IMR-90 (cell line): ENCODE measurements at regions not wholly inside any gene's neighbourhood (a gene's known extent, or its start where the extent isn't known, plus 50 kb on each side); places are given as distances from the start of the nearest gene placed in this dataset.

ENCODE experiments used
- ATAC-seq: fragments of 200-7000 bp; cut with Tn5 transposase; 2 replicates; pipeline ENCODE4 v1.9.1; 2020; ENCODE audit warnings: low read depth, mild to moderate bottlenecking, moderate library complexity
- BruUV-seq: library from RNA; stranded (reverse); fragments of 400-500 nt; replicated peaks from 2 replicates; lab custom pipeline; 2021; lab: Mats Ljungman, UMichigan
- CTCF ChIA-PET: fragments of 300-600 bp; formaldehyde crosslinking; extraction: SDS; loops from one replicate; lab custom pipeline; 2021; ENCODE audit warnings: antibody characterized with exemption; lab: Yijun Ruan, JAX
- POLR2A ChIA-PET: fragments of 300-600 bp; sonication (Branson Sonifier 250); formaldehyde crosslinking; loops from one replicate; lab custom pipeline; 2022; ENCODE audit warnings: antibody characterized with exemption; ENCODE audit not compliant: unreplicated experiment; lab: Charles Lee
- DNase-seq: peaks from one replicate; pipeline ENCODE4 v3.0.0; 2013
- H2AFZ ChIP-seq: replicated peaks from 2 replicates; pipeline ENCODE3; 2013; ENCODE audit warnings: low read length, mild to moderate bottlenecking; ENCODE audit not compliant: poor library complexity
- H2AK5ac ChIP-seq: 2 replicates; pipeline ENCODE4 v1.6.1; 2013; ENCODE audit warnings: low read depth, low read length, inconsistent platforms
- H2AK9ac ChIP-seq: replicated peaks from 2 replicates; pipeline ENCODE3; 2013; ENCODE audit warnings: mild to moderate bottlenecking, low read depth, low read length, moderate library complexity; ENCODE audit not compliant: poor library complexity
- H2BK120ac ChIP-seq: 2 replicates; pipeline ENCODE4 v1.6.1; 2013; ENCODE audit warnings: low read depth, low read length, inconsistent platforms
- H2BK15ac ChIP-seq: 3 replicates; pipeline ENCODE4 v1.6.1; 2013; ENCODE audit warnings: low read depth, low read length, inconsistent platforms
- H2BK20ac ChIP-seq: 2 replicates; pipeline ENCODE4 v1.6.1; 2013; ENCODE audit warnings: low read depth, mild to moderate bottlenecking, inconsistent platforms, low read length, moderate library complexity
- H2BK5ac ChIP-seq: 2 replicates; pipeline ENCODE4 v1.6.1; 2013; ENCODE audit warnings: mild to moderate bottlenecking, low read depth, low read length, inconsistent platforms; ENCODE audit not compliant: poor library complexity, severe bottlenecking
- H3K14ac ChIP-seq: replicated peaks from 2 replicates; pipeline ENCODE4 v1.6.1; 2013; ENCODE audit warnings: low read depth, low read length, inconsistent platforms
- H3K18ac ChIP-seq: 2 replicates; pipeline ENCODE4 v1.6.1; 2013; ENCODE audit warnings: low read depth, low read length, control low read depth
- H3K23ac ChIP-seq: 2 replicates; pipeline ENCODE4 v1.6.1; 2013; ENCODE audit warnings: low read depth, low read length, inconsistent platforms
- H3K27ac ChIP-seq: 2 replicates; pipeline ENCODE4 v1.5.1; 2013; ENCODE audit warnings: mild to moderate bottlenecking, control low read depth, low read length; ENCODE audit not compliant: insufficient read depth
- H3K27me3 ChIP-seq: 2 replicates; pipeline ENCODE4 v1.6.1; 2013; ENCODE audit warnings: low read length; ENCODE audit not compliant: control insufficient read depth, insufficient read depth
- H3K36me3 ChIP-seq: 2 replicates; pipeline ENCODE4 v1.6.1; 2013; ENCODE audit warnings: low read length, mixed read lengths; ENCODE audit not compliant: control insufficient read depth, insufficient read depth
- H3K4ac ChIP-seq: 2 replicates; pipeline ENCODE4 v1.6.1; 2013; ENCODE audit warnings: low read depth, low read length, inconsistent platforms
- H3K4me1 ChIP-seq: 2 replicates; pipeline ENCODE4 v1.6.1; 2013; ENCODE audit warnings: low read length, mixed read lengths; ENCODE audit not compliant: control insufficient read depth, insufficient read depth
- H3K4me2 ChIP-seq: 2 replicates; pipeline ENCODE4 v1.6.1; 2013; ENCODE audit warnings: low read depth, mild to moderate bottlenecking, control low read depth, low read length, moderate library complexity
- H3K4me3 ChIP-seq: 2 replicates; pipeline ENCODE4 v1.5.1; 2013; ENCODE audit warnings: low read depth, mild to moderate bottlenecking, control low read depth, low read length, moderate library complexity; ENCODE audit not compliant: insufficient read depth
- H3K56ac ChIP-seq: 2 replicates; pipeline ENCODE4 v1.6.1; 2013; ENCODE audit warnings: low read length, inconsistent platforms; ENCODE audit not compliant: insufficient read depth; ENCODE audit errors: extremely low read depth
- H3K79me1 ChIP-seq, 2 experiments: 2 replicates each; pipeline ENCODE4 v1.6.1; 2013; ENCODE audit warnings: low read length in 2 of 2, inconsistent platforms in 1 of 2, low read depth in 1 of 2
- H3K9ac ChIP-seq: 2 replicates; pipeline ENCODE4 v1.6.1; 2013; ENCODE audit warnings: low read depth, low read length, control low read depth
- H3K9me1 ChIP-seq: 2 replicates; pipeline ENCODE4 v1.6.1; 2013; ENCODE audit warnings: low read length, inconsistent platforms; ENCODE audit not compliant: insufficient read depth
- H3K9me3 ChIP-seq: 2 replicates; pipeline ENCODE4 v1.6.1; 2013; ENCODE audit warnings: low read length; ENCODE audit not compliant: control insufficient read depth, insufficient read depth
- H4K20me1 ChIP-seq: 2 replicates; pipeline ENCODE4 v1.6.1; 2013; ENCODE audit warnings: low read length, inconsistent platforms; ENCODE audit not compliant: insufficient read depth
- H4K5ac ChIP-seq: 2 replicates; pipeline ENCODE4 v1.6.1; 2013; ENCODE audit warnings: mild to moderate bottlenecking, low read depth, low read length, control low read depth
- H4K8ac ChIP-seq, 2 experiments: 2 replicates each; pipeline ENCODE4 v1.6.1; 2013; ENCODE audit warnings: low read depth in 2 of 2, low read length in 2 of 2, control low read depth in 1 of 2, inconsistent platforms in 1 of 2
- H4K91ac ChIP-seq: 2 replicates; pipeline ENCODE4 v1.6.1; 2013; ENCODE audit warnings: low read depth, low read length, inconsistent platforms; ENCODE audit not compliant: insufficient read depth
- BHLHE40 ChIP-seq: fragments of 150-350 bp; IDR thresholded peaks from 2 replicates; pipeline ENCODE4 v1.6.1; 2016; ENCODE audit warnings: mild to moderate bottlenecking, low read depth, low read length
- CEBPB ChIP-seq: IDR thresholded peaks from 2 replicates; pipeline ENCODE4 v1.6.1; 2012; ENCODE audit warnings: low read depth, low read length, improper control_type of control experiment
- CTCF ChIP-seq: conservative IDR thresholded peaks from 2 replicates; pipeline ENCODE4 v1.5.1; 2012; ENCODE audit warnings: mild to moderate bottlenecking, low read depth, low read length, improper control_type of control experiment
- FOS ChIP-seq: fragments of 150-350 bp; IDR thresholded peaks from 2 replicates; pipeline ENCODE4 v1.6.1; 2016; ENCODE audit warnings: low read depth, low read length
- MAZ ChIP-seq: IDR thresholded peaks from 2 replicates; pipeline ENCODE4 v1.6.1; 2012; ENCODE audit warnings: low read depth, mild to moderate bottlenecking, low read length, improper control_type of control experiment, moderate library complexity, borderline replicate concordance
- NFE2L2 ChIP-seq: fragments of 150-350 bp; IDR thresholded peaks from 2 replicates; pipeline ENCODE4 v1.6.1; 2016; ENCODE audit warnings: low read depth, mild to moderate bottlenecking, low read length
- SMC3 ChIP-seq: fragments of 150-350 bp; IDR thresholded peaks from 2 replicates; pipeline ENCODE4 v1.6.1; 2016; ENCODE audit warnings: low read depth, mild to moderate bottlenecking, antibody characterized with exemption, low read length, moderate library complexity
- WGBS, 2 experiments: methylation state at CpG; one replicate each; pipeline versions ENCODE4 v1.1.5 to v1.1.7; 2013; ENCODE audit warnings: missing lambda C conversion rate in 2 of 2; ENCODE audit not compliant: insufficient read length in 1 of 2; ENCODE audit errors: extremely low coverage in 2 of 2; 5-methylcytosine and 5-hydroxymethylcytosine counted together
- dilution Hi-C: fragments of 300-500 bp; cut with HindIII; formaldehyde crosslinking; loops from one replicate; pipeline ENCODE4 v1.14.3; 2018; ENCODE audit warnings: low sequenced_read_pairs; ENCODE audit not compliant: unreplicated experiment
- in situ Hi-C: fragments of 300-500 bp; cut with MboI; formaldehyde crosslinking; loops from 3 replicates; pipeline ENCODE4 v1.14.3; 2019; ENCODE audit warnings: low sequenced_read_pairs, inconsistent platforms, mixed read lengths
- intact Hi-C: fragments of 100-400 bp; cut with micrococcal nuclease; formaldehyde crosslinking; loops from 2 replicates; pipeline ENCODE4 v1.10.0; 2022

- BruUV-seq, result no TSS peak
- POLR2A ChIA-PET, result no interaction called here
These were observed 317.1 kb downstream of the ARRDC4 start for GRCh38 chr15:98277602-98278001.

More at GRCh38 chr15:98277602-98278001, 317.1 kb downstream of the ARRDC4 start:
- intact Hi-C loops (no loop called here), dilution Hi-C loops (no loop called here), in situ Hi-C loops (no loop called here)
- CTCF ChIA-PET, result no interaction called here
- Histone ChIP-seq H3K4me2 (no peak overlapping the region), H3K56ac (no peak overlapping the region), H4K8ac (no peak overlapping the region), H3K79me1 (no peaks in the 10 kb centered on the region), H3K4me1 (no peaks in the 10 kb centered on the region), H2AFZ (no peak overlapping the region), H4K5ac (no peak overlapping the region), H2AK9ac (no peak overlapping the region), H3K4ac (no peak overlapping the region), H2AK5ac (no peak overlapping the region), H4K20me1 (no peaks in the 10 kb centered on the region), H3K4me3 (no peak overlapping the region), H2BK15ac (no peak overlapping the region), H2BK5ac (no peak overlapping the region), H2BK20ac (no peak overlapping the region), H3K27ac (no peak overlapping the region), H3K9ac (no peak overlapping the region), H4K91ac (no peak overlapping the region), H3K18ac (no peak overlapping the region), H3K14ac (no peak overlapping the region), H3K23ac (no peak overlapping the region), H3K27me3 (no peaks in the 10 kb centered on the region), H3K9me1 (no peaks in the 10 kb centered on the region), H3K36me3 (no peaks in the 10 kb centered on the region), H2BK120ac (no peak overlapping the region), H3K9me3 (peaks cover 11% of the 10 kb centered on the region)
- 69% methylated on average over 5 of the region's 6 CpGs; no CpG with 5 or more reads in 1 of the 2 experiments for WGBS, 2 experiments
- ATAC-seq (no peak), DNase-seq (no peak)
- TF ChIP-seq MAZ (no peak), BHLHE40 (no peak), FOS (no peak), SMC3 (no peak), CTCF (no peak), NFE2L2 (no peak), CEBPB (no peak)
